Effector CD8-positive, alpha-beta T cell (primary cell): ENCODE measurements at regions not wholly inside any gene's neighbourhood (a gene's known extent, or its start where the extent isn't known, plus 50 kb on each side); places are given as distances from the start of the nearest gene placed in this dataset.
"Not testable (repeated sequence)": the region's sequence is repeated elsewhere in the genome, so short reads cannot be mapped to it uniquely, and the experiment has no call there.

ENCODE experiments used
- DNase-seq: peaks from one replicate; lab custom pipeline; 2025; lab: John Stamatoyannopoulos, UW

DNA sequence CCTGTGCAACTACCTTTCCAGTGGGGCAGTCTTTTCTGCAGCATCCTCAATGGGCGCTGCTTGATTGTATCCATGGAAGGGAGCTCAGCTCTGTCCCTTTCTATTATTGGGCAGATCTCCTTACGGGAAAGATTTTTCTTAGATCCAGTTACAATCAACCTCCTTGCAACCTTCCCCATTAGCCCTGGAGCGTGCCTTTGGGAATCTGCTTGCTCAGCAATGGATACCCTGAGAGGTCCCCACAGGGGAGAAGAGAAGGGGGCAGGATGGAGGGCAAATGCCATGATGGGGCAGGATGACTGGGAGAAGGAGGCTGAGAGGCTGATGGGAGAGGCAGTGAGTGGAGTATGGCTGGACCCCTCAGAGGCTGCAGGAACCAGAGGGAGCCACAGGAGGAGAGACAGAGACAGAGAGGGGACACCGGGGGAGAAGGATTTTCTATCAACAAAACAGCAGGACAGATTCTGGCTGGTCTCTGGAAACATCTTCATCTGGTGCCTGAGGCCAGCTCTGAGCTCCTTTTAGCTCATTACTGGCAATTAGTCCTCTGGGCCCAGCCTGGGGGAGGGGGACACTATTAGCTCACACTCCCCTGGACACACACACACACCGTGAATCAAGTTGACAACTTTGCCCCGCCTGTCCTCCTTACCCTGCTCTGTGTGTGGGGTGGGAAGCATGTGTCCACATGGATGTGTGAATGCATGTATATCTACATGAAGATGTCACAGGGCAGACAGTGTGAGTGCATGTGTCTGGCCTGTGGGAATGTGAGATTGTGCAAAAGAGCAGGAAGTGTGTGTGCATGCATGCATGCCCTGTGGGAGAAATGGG lies 80.8 kb upstream of the PAX2 start:
- DNase-seq, result no peak

- not testable (repeated sequence) for DNase-seq
These were observed 78.7 kb upstream of the PAX2 start for GRCh38 chr10:100666634-100667033.

- no peak for DNase-seq
These were observed 75.8 kb upstream of the PAX2 start for GRCh38 chr10:100669616-100670015.

DNA sequence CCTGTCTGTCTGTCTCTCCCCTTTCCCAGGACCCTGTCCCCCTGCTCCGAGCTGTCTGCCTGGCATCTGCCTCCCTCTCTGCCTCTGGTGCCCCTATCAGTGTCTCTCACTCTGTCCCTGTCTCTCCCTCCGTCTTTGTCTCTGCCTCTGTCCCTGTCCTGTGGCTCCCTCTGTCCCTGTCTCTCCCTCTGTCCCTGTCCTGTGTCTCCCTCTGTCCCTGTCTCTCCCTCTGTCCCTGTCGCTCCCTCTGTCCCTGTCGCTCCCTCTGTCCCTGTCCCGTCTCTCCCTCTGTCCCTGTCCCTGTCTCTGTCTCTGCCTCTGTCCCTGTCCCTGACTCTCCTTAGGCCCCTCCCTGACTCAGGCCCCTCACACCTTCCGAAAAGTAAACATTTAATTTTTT lies 75.0 kb upstream of the PAX2 start:
- no peak for DNase-seq

- peak; percentile 6 for DNase-seq
These were observed 74.4 kb upstream of the PAX2 start for GRCh38 chr10:100670828-100671479.

DNA sequence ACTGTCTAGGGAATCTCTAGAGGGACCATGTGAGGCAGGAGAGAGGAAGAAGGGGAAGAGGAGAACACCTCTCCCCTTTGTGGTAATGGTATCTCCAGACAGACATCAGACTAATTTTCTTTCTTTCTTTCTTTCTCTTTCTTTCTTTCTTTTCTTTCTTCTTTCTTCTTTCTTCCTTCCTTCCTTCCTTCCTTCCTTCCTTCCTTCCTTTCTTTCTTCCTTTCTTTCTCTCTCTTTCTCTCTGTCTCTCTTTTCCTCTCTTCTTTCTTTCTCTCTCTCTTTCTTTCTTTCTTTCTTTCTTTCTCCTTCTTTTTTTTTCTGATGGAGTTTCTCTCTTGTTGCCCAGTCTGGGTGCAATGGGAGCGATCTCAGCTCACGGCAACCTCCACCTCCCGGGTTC lies 73.2 kb upstream of the PAX2 start:
- no peak for DNase-seq

GRCh38 chr10:100677290-100677945 lies 68.0 kb upstream of the PAX2 start:
- no peak for DNase-seq

DNA sequence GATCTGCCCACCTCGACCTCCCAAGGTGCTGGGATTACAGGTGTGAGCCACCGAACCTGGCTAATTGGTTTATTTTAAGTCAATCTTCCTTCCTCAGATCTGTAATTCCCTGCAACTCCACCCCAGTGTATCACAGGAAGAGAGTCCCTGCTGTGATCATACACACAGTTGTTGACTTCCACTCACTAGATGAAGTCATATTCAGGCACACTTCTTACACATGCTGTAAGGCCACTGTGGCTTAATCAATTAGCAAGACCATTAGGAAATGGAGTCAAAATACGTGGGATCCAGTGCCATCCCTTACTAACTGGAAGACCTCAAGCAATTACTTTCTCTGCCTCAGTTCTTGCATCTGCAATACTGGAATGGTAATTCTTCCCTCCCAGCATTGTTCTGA lies 66.1 kb upstream of the PAX2 start:
- DNase-seq, result no peak

GRCh38 chr10:100683004-100683403 lies 62.4 kb upstream of the PAX2 start:
- no peak for DNase-seq

- DNase-seq, result no peak
These were observed 61.7 kb upstream of the PAX2 start for GRCh38 chr10:100683545-100684300.

GRCh38 chr10:100684688-100685235 lies 60.6 kb upstream of the PAX2 start:
- no peak for DNase-seq

- no peak for DNase-seq
These were observed 60.1 kb upstream of the PAX2 start for GRCh38 chr10:100685331-100685730.

DNA sequence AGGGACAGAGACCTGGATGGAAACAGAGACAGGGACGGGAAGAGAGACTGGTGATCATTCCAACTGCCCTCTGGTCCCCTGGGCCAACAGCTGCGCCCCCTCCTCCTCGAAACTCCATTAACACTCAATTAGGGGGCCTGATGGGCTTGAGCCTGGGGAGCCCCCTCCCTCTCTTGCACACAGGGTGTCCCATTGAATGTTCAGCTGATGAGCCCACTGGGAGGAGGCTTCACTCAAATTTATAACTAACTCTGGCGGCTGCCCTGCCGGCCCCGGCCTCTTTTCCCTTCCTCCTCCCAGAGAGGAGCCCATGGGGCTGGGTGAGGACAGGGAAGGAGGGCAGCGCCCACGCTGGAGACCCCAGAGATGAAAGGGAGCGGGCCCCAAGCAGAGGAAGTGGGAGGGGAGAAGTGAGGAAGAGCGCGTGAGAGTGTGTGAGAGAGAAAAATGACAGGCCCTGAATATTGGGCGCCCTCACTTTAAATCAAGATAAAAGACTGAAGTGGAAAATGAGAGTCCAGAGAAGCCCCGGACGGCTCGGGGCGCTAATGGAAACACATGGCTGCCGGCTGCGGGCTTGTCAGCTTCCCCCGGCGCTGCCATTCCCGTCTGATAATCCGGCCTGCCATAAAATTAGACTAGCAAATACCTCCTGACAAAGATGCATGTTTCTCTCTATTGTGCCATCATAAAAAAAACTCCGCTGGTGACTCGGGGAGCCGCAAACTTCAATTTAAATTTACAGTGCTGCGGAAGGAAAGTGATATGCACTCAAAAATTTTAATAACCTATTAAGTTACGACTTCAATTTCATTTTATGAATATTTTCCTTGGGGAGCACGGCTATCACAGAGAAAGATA lies 58.0 kb upstream of the PAX2 start:
- no peak for DNase-seq

GRCh38 chr10:100688201-100688600 lies 57.2 kb upstream of the PAX2 start:
- no peak for DNase-seq

GRCh38 chr10:100693821-100694220 lies 51.6 kb upstream of the PAX2 start:
- no peak for DNase-seq
